Skeletal muscle tissue (tissue), 3 donors: ENCODE measurements at regions not wholly inside any gene's neighbourhood (a gene's known extent, or its start where the extent isn't known, plus 50 kb on each side); places are given as distances from the start of the nearest gene placed in this dataset.

ENCODE experiments used
- H3K27ac ChIP-seq: one replicate; pipeline ENCODE4 v1.7.0; 2013; ENCODE audit warnings: mild to moderate bottlenecking, low read depth, low read length, inconsistent platforms
- H3K27me3 ChIP-seq, 3 donors: one replicate each; pipeline ENCODE4 v1.7.0; 2013; ENCODE audit warnings: low read length in 3 of 3; ENCODE audit not compliant: control insufficient read depth in 3 of 3, insufficient read depth in 3 of 3
- H3K36me3 ChIP-seq, 3 donors: one replicate each; pipeline ENCODE4 v1.7.0; 2013; ENCODE audit warnings: low read length in 3 of 3; ENCODE audit not compliant: control insufficient read depth in 3 of 3, insufficient read depth in 3 of 3
- H3K4me1 ChIP-seq, 3 donors: one replicate each; pipeline ENCODE4 v1.7.0; 2013; ENCODE audit warnings: low read length in 3 of 3, mild to moderate bottlenecking in 3 of 3; ENCODE audit not compliant: control insufficient read depth in 3 of 3, insufficient read depth in 3 of 3
- H3K4me3 ChIP-seq, 3 donors: one replicate each; pipeline ENCODE4 v1.7.0; 2013; ENCODE audit warnings: low read length in 3 of 3
- H3K9ac ChIP-seq, 3 donors: one replicate each; pipeline ENCODE4 v1.7.0; 2013; ENCODE audit warnings: low read length in 3 of 3, mild to moderate bottlenecking in 3 of 3, moderate library complexity in 2 of 3, low read depth in 1 of 3
- H3K9me3 ChIP-seq, 3 donors: one replicate each; pipeline ENCODE4 v1.7.0; 2013; ENCODE audit warnings: low read length in 3 of 3; ENCODE audit not compliant: control insufficient read depth in 3 of 3
- donor health status: Osteomylitis.

DNA sequence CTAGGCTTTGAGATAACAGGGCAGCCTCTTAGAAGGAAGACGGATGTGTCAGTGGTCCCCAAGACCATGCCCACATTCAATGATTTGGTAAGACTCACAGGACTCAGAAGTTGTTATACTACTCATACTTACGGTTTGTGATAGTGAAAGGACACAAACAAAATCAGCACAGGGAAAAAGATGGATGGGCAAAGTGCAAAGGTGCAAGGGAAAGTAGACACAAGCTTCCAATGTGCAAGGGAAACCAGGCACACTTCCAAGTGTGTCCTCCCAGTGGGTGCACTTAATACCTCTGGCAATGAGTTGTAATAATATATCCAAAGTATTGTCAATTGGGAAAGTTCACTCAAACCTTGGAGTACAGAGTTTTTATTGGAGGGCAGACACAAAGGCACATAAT, 53.8 kb upstream of the VCX start:
- H3K4me1 ChIP-seq: no peaks in the 10 kb centered on the region
- H3K27ac ChIP-seq: no peak overlapping the region
- H3K9ac ChIP-seq: no peak overlapping the region
- H3K9me3 ChIP-seq: no peaks in the 10 kb centered on the region
- no peak overlapping the region for H3K4me3 ChIP-seq
- no peaks in the 10 kb centered on the region for H3K36me3 ChIP-seq
- no peaks in the 10 kb centered on the region for H3K27me3 ChIP-seq

- H3K9me3 ChIP-seq: no peaks in the 10 kb centered on the region
Observed at GRCh38 chrX:7788334-7788733, 54.6 kb upstream of the VCX start.

DNA sequence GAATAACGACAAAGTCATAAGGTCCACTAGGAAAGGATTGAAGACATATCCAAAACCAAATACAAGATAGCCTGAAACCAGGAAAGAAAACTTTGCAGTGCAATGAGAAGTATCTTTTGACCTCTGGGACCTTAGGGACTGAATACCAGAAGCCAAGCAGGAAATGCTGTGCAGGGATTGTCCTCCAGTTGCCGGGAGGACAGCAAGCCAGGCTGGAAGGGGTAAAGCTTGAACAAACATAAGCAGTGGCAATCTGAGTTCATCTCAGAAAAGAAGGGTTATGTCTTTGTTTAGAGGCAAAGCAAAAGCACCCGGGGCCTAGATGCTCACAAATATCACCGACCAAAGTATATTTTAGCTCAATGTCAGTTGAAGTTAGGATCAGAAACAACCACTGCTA, 55.3 kb upstream of the VCX start:
- Histone ChIP-seq H3K36me3 (no peaks in the 10 kb centered on the region), H3K4me3 (no peak overlapping the region), H3K4me1 (no peaks in the 10 kb centered on the region), H3K27ac (no peak overlapping the region), H3K27me3 (no peaks in the 10 kb centered on the region), H3K9me3 (no peaks in the 10 kb centered on the region), H3K9ac (no peak overlapping the region)

More at GRCh38 chrX:7788334-7788733, 54.6 kb upstream of the VCX start:
- no peaks in the 10 kb centered on the region for H3K36me3 ChIP-seq
- no peaks in the 10 kb centered on the region for H3K4me1 ChIP-seq
- no peak overlapping the region for H3K4me3 ChIP-seq
- H3K9ac ChIP-seq: no peak overlapping the region
- no peak overlapping the region for H3K27ac ChIP-seq
- H3K27me3 ChIP-seq: no peaks in the 10 kb centered on the region

GRCh38 chrX:7784580-7784979, 58.4 kb upstream of the VCX start:
- no peaks in the 10 kb centered on the region for H3K4me1 ChIP-seq
- no peak overlapping the region for H3K4me3 ChIP-seq
- H3K27ac ChIP-seq: no peak overlapping the region
- H3K9ac ChIP-seq: no peak overlapping the region
- no peaks in the 10 kb centered on the region for H3K9me3 ChIP-seq
- no peaks in the 10 kb centered on the region for H3K27me3 ChIP-seq
- no peaks in the 10 kb centered on the region for H3K36me3 ChIP-seq

DNA sequence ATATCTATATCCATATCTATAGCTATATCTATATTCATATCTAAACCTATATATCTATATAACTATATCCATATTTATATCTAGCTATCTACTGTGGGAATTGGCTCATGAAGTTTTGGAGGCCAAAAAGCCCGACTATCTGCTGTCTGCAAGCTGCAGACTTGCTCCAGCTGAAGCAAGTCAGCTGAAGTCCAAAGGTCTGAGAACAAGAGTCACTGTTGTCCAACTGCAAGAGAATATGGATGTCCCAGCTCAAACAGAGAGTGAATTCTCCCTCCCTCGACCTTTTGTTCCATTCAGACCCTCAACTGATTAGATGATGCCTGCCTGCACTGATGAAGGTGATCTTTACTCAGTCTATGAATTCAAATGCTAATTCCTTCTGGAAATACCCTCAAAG, 63.3 kb upstream of the VCX start:
- H3K27me3 ChIP-seq: no peaks in the 10 kb centered on the region
- H3K4me3 ChIP-seq: no peak overlapping the region
- H3K27ac ChIP-seq: no peak overlapping the region
- no peak overlapping the region for H3K9ac ChIP-seq
- H3K9me3 ChIP-seq: no peaks in the 10 kb centered on the region
- H3K36me3 ChIP-seq: no peaks in the 10 kb centered on the region
- no peaks in the 10 kb centered on the region for H3K4me1 ChIP-seq

DNA sequence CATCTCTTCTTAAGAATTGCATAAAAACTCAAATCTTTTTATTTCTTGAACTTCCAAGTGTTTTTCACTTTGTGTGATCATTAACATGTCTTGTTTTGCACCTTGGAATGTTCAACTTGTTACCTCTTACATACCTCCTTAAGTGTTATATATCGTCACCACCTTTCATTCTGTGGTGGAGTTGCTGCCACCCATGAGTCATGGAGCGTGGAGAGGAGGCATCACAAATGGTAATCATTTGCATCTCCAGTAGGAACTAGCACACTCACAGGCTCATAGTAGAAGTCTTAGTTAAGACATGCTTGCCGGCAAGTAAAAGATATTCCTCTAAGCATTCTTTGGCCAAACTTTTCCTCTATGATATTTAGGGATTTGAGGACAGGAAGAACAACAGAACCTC, 67.0 kb upstream of the VCX start:
- no peak overlapping the region for H3K9ac ChIP-seq
- no peaks in the 10 kb centered on the region for H3K4me1 ChIP-seq
- H3K9me3 ChIP-seq: no peaks in the 10 kb centered on the region
- no peaks in the 10 kb centered on the region for H3K27me3 ChIP-seq
- H3K4me3 ChIP-seq: no peak overlapping the region
- no peaks in the 10 kb centered on the region for H3K36me3 ChIP-seq
- H3K27ac ChIP-seq: no peak overlapping the region

- Histone ChIP-seq H3K9ac (no peak overlapping the region), H3K4me1 (no peaks in the 10 kb centered on the region)
Observed at GRCh38 chrX:7771788-7772438, 71.1 kb upstream of the VCX start.

GRCh38 chrX:7759830-7760229, 83.1 kb upstream of the VCX start:
- H3K36me3 ChIP-seq: no peaks in the 10 kb centered on the region
- H3K9me3 ChIP-seq: peaks cover 0 to 2% (median 0%) of the 10 kb centered on the region in 3 donors
- H3K4me3 ChIP-seq: no peak overlapping the region
- H3K27ac ChIP-seq: no peak overlapping the region
- H3K9ac ChIP-seq: no peak overlapping the region
- no peaks in the 10 kb centered on the region for H3K27me3 ChIP-seq
- H3K4me1 ChIP-seq: no peaks in the 10 kb centered on the region

More at GRCh38 chrX:7771788-7772438, 71.1 kb upstream of the VCX start:
- no peaks in the 10 kb centered on the region for H3K9me3 ChIP-seq
- H3K27ac ChIP-seq: no peak overlapping the region
- H3K36me3 ChIP-seq: no peaks in the 10 kb centered on the region
- H3K27me3 ChIP-seq: no peaks in the 10 kb centered on the region
- H3K4me3 ChIP-seq: no peak overlapping the region

DNA sequence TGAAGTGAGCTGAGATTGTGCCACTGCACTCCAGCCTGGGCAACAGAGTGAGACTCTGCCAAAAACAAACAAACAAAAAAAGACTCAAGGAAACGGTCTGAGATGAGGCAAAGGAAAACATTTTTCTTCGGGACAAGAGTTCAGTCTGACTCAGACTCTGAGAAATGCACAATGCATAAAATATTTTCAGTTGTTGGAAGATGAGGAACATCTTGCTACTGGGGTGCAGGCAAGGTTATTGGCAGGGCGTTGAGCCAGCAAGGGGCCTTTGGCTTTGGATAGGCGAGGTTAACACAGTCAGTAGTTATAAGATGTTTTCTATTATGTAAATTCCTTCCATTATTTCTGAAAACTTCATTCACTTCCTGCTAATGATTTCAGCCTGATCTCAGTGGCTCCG, 96.1 kb upstream of the VCX start:
- Histone ChIP-seq H3K9ac (no peak overlapping the region), H3K36me3 (no peaks in the 10 kb centered on the region), H3K27ac (no peak overlapping the region), H3K4me1 (no peaks in the 10 kb centered on the region), H3K4me3 (no peak overlapping the region), H3K9me3 (no peaks in the 10 kb centered on the region), H3K27me3 (no peaks in the 10 kb centered on the region)

DNA sequence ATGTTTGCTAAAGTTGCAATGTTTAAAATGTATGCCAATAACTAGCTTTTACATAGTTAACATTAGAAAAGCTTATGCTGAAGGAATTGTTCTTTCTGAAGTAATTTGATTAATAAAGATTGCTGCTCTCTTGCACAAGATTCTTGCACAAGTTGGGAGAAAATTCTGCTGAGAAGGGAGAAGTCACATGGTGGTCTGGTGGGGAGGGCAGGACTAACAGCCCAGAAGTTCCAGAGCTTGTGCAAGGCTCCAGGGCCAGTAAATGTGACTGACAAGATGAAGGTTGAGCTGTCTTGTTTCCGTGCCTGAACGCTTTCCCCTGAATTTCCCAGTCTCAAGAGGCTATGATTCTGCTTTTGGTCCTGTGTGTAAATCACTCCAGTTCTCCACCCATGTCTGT, 112.9 kb upstream of the VCX start:
- Histone ChIP-seq H3K27me3 (no peaks in the 10 kb centered on the region), H3K9me3 (no peaks in the 10 kb centered on the region), H3K27ac (no peak overlapping the region), H3K9ac (no peak overlapping the region), H3K36me3 (no peaks in the 10 kb centered on the region), H3K4me1 (no peaks in the 10 kb centered on the region), H3K4me3 (no peak overlapping the region)
